A549 (cell line): ENCODE measurements at regions not wholly inside any gene's neighbourhood (a gene's known extent, or its start where the extent isn't known, plus 50 kb on each side); places are given as distances from the start of the nearest gene placed in this dataset.

Experiments used
- ATAC-seq, 2 experiments: fragments of 200-7000 bp in 1 of 2; fragments of >200 bp in 1 of 2; cut with Nextera tagmentation in 1 of 2; cut with Tn5 transposase in 1 of 2; 3 replicates each; pipeline versions ENCODE4 v1.8.0 to v1.9.1; 2018 to 2020; ENCODE audit warnings: mild to moderate bottlenecking in 1 of 2, moderate library complexity in 1 of 2
- CTCF ChIA-PET: fragments of 300-600 bp; sonication (Branson Sonifier 250); formaldehyde crosslinking; extraction: SDS; loops from one replicate; lab custom pipeline; 2021; ENCODE audit warnings: antibody characterized with exemption, inconsistent platforms; lab: Yijun Ruan, JAX
- POLR2A ChIA-PET: fragments of 350-600 bp; formaldehyde crosslinking; extraction: SDS; loops from one replicate; lab custom pipeline; 2021; ENCODE audit warnings: antibody characterized with exemption, inconsistent platforms; lab: Yijun Ruan, JAX
- DNase-seq, 2 experiments: peaks; one replicate each; pipeline versions ENCODE4 v3.0.0 to v3.0.0-alpha.2; 2011 to 2016; ENCODE audit warnings: low read depth in 1 of 2, low spot score in 1 of 2
- FAIRE-seq: peaks from 2 replicates; lab custom pipeline; 2011; peaks lifted over from hg19 to GRCh38; lab: Jason Lieb, UNC
- H3K27ac ChIP-seq, 2 experiments: fragments of >200 bp; sonication (Bioruptor Twin); formaldehyde crosslinking; 3 replicates each; pipeline ENCODE4 v1.5.1; 2016 to 2017
- H3K4me1 ChIP-seq: fragments of >200 bp; sonication (Bioruptor Twin); formaldehyde crosslinking; 3 replicates; pipeline ENCODE4 v1.6.1; 2016
- H3K4me2 ChIP-seq: fragments of >200 bp; sonication (Bioruptor Twin); formaldehyde crosslinking; 3 replicates; pipeline ENCODE4 v1.6.1; 2016
- H3K4me3 ChIP-seq: fragments of >200 bp; sonication (Bioruptor Twin); formaldehyde crosslinking; 3 replicates; pipeline ENCODE4 v1.5.1; 2016
- H3K9me3 ChIP-seq: fragments of >200 bp; sonication (Bioruptor Twin); formaldehyde crosslinking; 3 replicates; pipeline ENCODE4 v1.6.1; 2016
- BHLHE40 ChIP-seq: IDR thresholded peaks from 2 replicates; pipeline ENCODE4 v1.6.1; 2012; ENCODE audit warnings: low read depth, low read length, inconsistent platforms
- CBX2 ChIP-seq: fragments of 200-600 bp; sonication (generic); IDR thresholded peaks from 2 replicates; pipeline ENCODE4 v1.6.1; 2016; ENCODE audit warnings: low read depth, mild to moderate bottlenecking, borderline replicate concordance
- CHD2 ChIP-seq: fragments of 150-350 bp; IDR thresholded peaks from 2 replicates; pipeline ENCODE4 v1.6.1; 2014; ENCODE audit warnings: low read length; ENCODE audit not compliant: partially characterized antibody
- EHF ChIP-seq: fragments of 250-450 bp; sonication (Bioruptor Pico); IDR thresholded peaks from 2 replicates; pipeline ENCODE4 v1.5.0; 2020; ENCODE audit warnings: mild to moderate bottlenecking
- EHMT2 ChIP-seq: fragments of 200-600 bp; sonication (generic); IDR thresholded peaks from 2 replicates; pipeline ENCODE4 v1.6.1; 2016; ENCODE audit warnings: antibody characterized with exemption, low read depth, mild to moderate bottlenecking, moderate library complexity
- EP300 ChIP-seq, 2 experiments: fragments of >200 bp; sonication (Bioruptor Twin); formaldehyde crosslinking; IDR thresholded peaks; 2 replicates in 1 of 2; 3 replicates in 1 of 2; pipeline ENCODE4 v1.6.1; 2016 to 2017
- FOSL2 ChIP-seq, 2 experiments: fragments of 450-650 bp in 1 of 2; fragments of >200 bp in 1 of 2; sonication (Bioruptor Twin) in 1 of 2; formaldehyde crosslinking; IDR thresholded peaks; 2 replicates each; pipeline versions ENCODE4 v1.5.0 to v1.6.1; 2016 to 2020; ENCODE audit warnings: mild to moderate bottlenecking in 1 of 2, moderate library complexity in 1 of 2
- FOXS1 ChIP-seq: fragments of 250-450 bp; sonication (Bioruptor Pico); IDR thresholded peaks from 2 replicates; pipeline ENCODE4 v1.5.0; 2020; ENCODE audit warnings: mild to moderate bottlenecking, moderate library complexity
- HOXB5 ChIP-seq: fragments of 250-450 bp; sonication (Bioruptor Pico); IDR thresholded peaks from 2 replicates; pipeline ENCODE4 v1.5.0; 2020; ENCODE audit warnings: mild to moderate bottlenecking, moderate library complexity
- JUN ChIP-seq, 2 experiments: fragments of >200 bp; sonication (Bioruptor Twin); formaldehyde crosslinking; IDR thresholded peaks; 2 replicates in 1 of 2; 3 replicates in 1 of 2; pipeline ENCODE4 v1.6.1; 2016 to 2017
- JUNB ChIP-seq: fragments of >200 bp; sonication (Bioruptor Twin); formaldehyde crosslinking; IDR thresholded peaks from 2 replicates; pipeline ENCODE4 v1.6.1; 2016
- MAFK ChIP-seq: fragments of 450-650 bp; IDR thresholded peaks from 2 replicates; pipeline ENCODE4 v1.6.1; 2014; ENCODE audit not compliant: partially characterized antibody
- NPAS2 ChIP-seq: fragments of 250-450 bp; sonication (Bioruptor Pico); IDR thresholded peaks from 2 replicates; pipeline ENCODE4 v1.8.0; 2022; ENCODE audit warnings: mild to moderate bottlenecking, moderate library complexity, borderline replicate concordance
- NR3C1 ChIP-seq: fragments of >200 bp; sonication (Bioruptor Twin); formaldehyde crosslinking; IDR thresholded peaks from 3 replicates; pipeline ENCODE4 v1.6.1; 2017
- RAD21 ChIP-seq, 2 experiments: fragments of >200 bp in 1 of 2; sonication (Bioruptor Twin) in 1 of 2; formaldehyde crosslinking in 1 of 2; IDR thresholded peaks in 1 of 2; conservative IDR thresholded peaks in 1 of 2; 2 replicates in 1 of 2; 3 replicates in 1 of 2; pipeline ENCODE4 v1.6.1; 2012 to 2018; ENCODE audit warnings: inconsistent platforms in 1 of 2
- RARB ChIP-seq: fragments of 250-450 bp; sonication (Bioruptor Pico); IDR thresholded peaks from 2 replicates; pipeline ENCODE4 v1.8.0; 2021; ENCODE audit warnings: mild to moderate bottlenecking, moderate library complexity
- RCOR1 ChIP-seq: fragments of 150-350 bp; IDR thresholded peaks from 2 replicates; pipeline ENCODE4 v1.6.1; 2014; ENCODE audit warnings: antibody characterized with exemption, low read length, low read depth
- TFCP2L1 ChIP-seq: fragments of 250-450 bp; sonication (Bioruptor Pico); IDR thresholded peaks from 2 replicates; pipeline ENCODE4 v1.5.0; 2021; ENCODE audit warnings: mild to moderate bottlenecking
- ZC3H11A ChIP-seq: fragments of 450-650 bp; IDR thresholded peaks from 2 replicates; pipeline ENCODE4 v1.6.1; 2014; ENCODE audit warnings: antibody characterized with exemption, mild to moderate bottlenecking
- ZFP36 ChIP-seq: fragments of 450-650 bp; IDR thresholded peaks from 2 replicates; pipeline ENCODE4 v1.6.1; 2014; ENCODE audit warnings: borderline replicate concordance; ENCODE audit not compliant: partially characterized antibody
- ZNF302 ChIP-seq: fragments of 250-450 bp; sonication (Bioruptor Pico); IDR thresholded peaks from 2 replicates; pipeline ENCODE4 v1.9.0; 2021; ENCODE audit warnings: inconsistent platforms, mild to moderate bottlenecking, moderate library complexity
- ZSCAN20 ChIP-seq: fragments of 250-450 bp; sonication (Bioruptor Pico); IDR thresholded peaks from 2 replicates; pipeline ENCODE4 v1.8.0; 2022; ENCODE audit warnings: mild to moderate bottlenecking, moderate library complexity
- WGBS: methylation state at CpG from one replicate; pipeline ENCODE4 v1.1.6; 2017; ENCODE audit errors: missing lambda C conversion rate; 5-methylcytosine and 5-hydroxymethylcytosine counted together
- TF ChIP-seq, protein P1 (sequence below): IDR thresholded peaks from 2 replicates; pipeline ENCODE4 v1.6.1; 2012; ENCODE audit warnings: low read depth, borderline replicate concordance
- TF ChIP-seq, protein P2 (sequence below): fragments of >200 bp; sonication (Bioruptor Twin); formaldehyde crosslinking; IDR thresholded peaks from 3 replicates; pipeline ENCODE4 v1.6.1; 2016

GRCh38 chr9:90741036-90741435 is 60.6 kb upstream of the SYK start:
- Histone ChIP-seq H3K9me3 (0 out of 3 replicates have a peak, but pooled peaks cover 4% of the 10 kb centered on the region), H3K4me1 (no peaks in the 10 kb centered on the region), H3K27ac (no peak overlapping the region), H3K4me2 (no peak overlapping the region), H3K4me3 (no peak overlapping the region)
- ChIA-PET CTCF (no interaction called here), POLR2A (no interaction called here)
- no peak for ATAC-seq
- DNase-seq, result no peak
- TF ChIP-seq ZNF302 (CRISPR knock-in tag), result no peak
- TF ChIP-seq TFCP2L1, result no peak
- no peak for TF ChIP-seq CBX2
- no peak for TF ChIP-seq HOXB5 (CRISPR knock-in tag)
- no peak for TF ChIP-seq EHMT2
- no peak for TF ChIP-seq ZSCAN20 (CRISPR knock-in tag)
- TF ChIP-seq JUNB, result no peak
- no peak for TF ChIP-seq NR3C1
- no peak for TF ChIP-seq CHD2
- no peak for TF ChIP-seq JUN (IDR thresholded peaks at IDR 0.05)
- TF ChIP-seq FOSL2 (IDR thresholded peaks at IDR 0.05), result no peak
- no peak for TF ChIP-seq FOSL2 (CRISPR knock-in tag; IDR thresholded peaks at IDR 0.05)
- FAIRE-seq, result no peak
- WGBS, result 0% methylated on average over 1 of the region's 1 CpG

DNA sequence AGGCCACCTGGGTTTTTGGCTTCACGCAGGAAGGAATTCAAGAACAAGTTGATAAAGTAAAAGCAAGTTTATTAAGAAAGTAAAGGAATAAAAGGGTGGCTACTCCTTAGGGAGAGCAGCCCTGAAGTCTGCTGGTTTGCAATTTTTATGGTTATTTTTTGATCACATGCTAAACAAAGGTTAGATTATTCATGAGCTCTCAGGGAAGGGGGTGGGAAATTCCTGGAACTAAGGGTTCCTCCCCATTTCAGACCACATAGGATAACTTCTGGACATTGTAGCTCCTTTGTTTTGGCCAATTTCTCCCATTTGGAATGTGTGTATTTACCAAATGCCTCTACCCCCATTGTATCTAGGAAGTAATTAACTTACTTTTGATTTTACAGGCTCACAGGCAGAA is 63.9 kb upstream of the SYK start:
- ATAC-seq, result no peak
- Histone ChIP-seq H3K4me2 (no peak overlapping the region), H3K4me1 (no peaks in the 10 kb centered on the region), H3K4me3 (no peak overlapping the region), H3K9me3 (0 out of 3 replicates have a peak, but pooled peaks cover 4% of the 10 kb centered on the region), H3K27ac (no peak overlapping the region)
- no peak for TF ChIP-seq ZC3H11A
- TF ChIP-seq TFCP2L1, result no peak
- no peak for TF ChIP-seq ZFP36
- TF ChIP-seq HOXB5 (CRISPR knock-in tag), result no peak
- no peak for TF ChIP-seq JUNB
- TF ChIP-seq, protein P1, sequence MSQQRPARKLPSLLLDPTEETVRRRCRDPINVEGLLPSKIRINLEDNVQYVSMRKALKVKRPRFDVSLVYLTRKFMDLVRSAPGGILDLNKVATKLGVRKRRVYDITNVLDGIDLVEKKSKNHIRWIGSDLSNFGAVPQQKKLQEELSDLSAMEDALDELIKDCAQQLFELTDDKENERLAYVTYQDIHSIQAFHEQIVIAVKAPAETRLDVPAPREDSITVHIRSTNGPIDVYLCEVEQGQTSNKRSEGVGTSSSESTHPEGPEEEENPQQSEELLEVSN, result no peak
- TF ChIP-seq MAFK, result no peak
- TF ChIP-seq EP300 (IDR thresholded peaks at IDR 0.05), result no peak
- TF ChIP-seq NPAS2 (CRISPR knock-in tag), result no peak
- TF ChIP-seq BHLHE40, result no peak
- TF ChIP-seq RCOR1, result no peak
- TF ChIP-seq RAD21 (conservative IDR thresholded peaks at IDR 0.05 in 1 of 2, IDR thresholded peaks at IDR 0.05 in 1 of 2), result no peak
- no peak for TF ChIP-seq RARB
- no peak for TF ChIP-seq FOXS1 (CRISPR knock-in tag)
- TF ChIP-seq EHF (CRISPR knock-in tag), result no peak
- no peak for TF ChIP-seq ZSCAN20 (CRISPR knock-in tag)
- TF ChIP-seq CHD2, result no peak
- POLR2A ChIA-PET, result no interaction called here
- CTCF ChIA-PET, result no interaction called here
- FAIRE-seq, result no peak
- DNase-seq, result no peak
- 4% methylated on average over 1 of the region's 1 CpG for WGBS

GRCh38 chr9:90735952-90736351 is 65.7 kb upstream of the SYK start:
- ATAC-seq (no peak), DNase-seq (no peak), FAIRE-seq (no peak)
- TF ChIP-seq, protein P2, sequence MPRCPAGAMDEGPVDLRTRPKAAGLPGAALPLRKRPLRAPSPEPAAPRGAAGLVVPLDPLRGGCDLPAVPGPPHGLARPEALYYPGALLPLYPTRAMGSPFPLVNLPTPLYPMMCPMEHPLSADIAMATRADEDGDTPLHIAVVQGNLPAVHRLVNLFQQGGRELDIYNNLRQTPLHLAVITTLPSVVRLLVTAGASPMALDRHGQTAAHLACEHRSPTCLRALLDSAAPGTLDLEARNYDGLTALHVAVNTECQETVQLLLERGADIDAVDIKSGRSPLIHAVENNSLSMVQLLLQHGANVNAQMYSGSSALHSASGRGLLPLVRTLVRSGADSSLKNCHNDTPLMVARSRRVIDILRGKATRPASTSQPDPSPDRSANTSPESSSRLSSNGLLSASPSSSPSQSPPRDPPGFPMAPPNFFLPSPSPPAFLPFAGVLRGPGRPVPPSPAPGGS, result no peak
- no peak for TF ChIP-seq EHF (CRISPR knock-in tag)
- WGBS, result 39% methylated on average over 1 of the region's 1 CpG
- Histone ChIP-seq H3K27ac (no peak overlapping the region), H3K9me3 (0 out of 3 replicates have a peak, but pooled peaks cover 4% of the 10 kb centered on the region), H3K4me1 (no peaks in the 10 kb centered on the region), H3K4me3 (no peak overlapping the region), H3K4me2 (no peak overlapping the region)
- CTCF ChIA-PET, result no interaction called here
- POLR2A ChIA-PET, result no interaction called here
